Muscle layer of duodenum (tissue), 2 donors: ENCODE measurements at regions not wholly inside any gene's neighbourhood (a gene's known extent, or its start where the extent isn't known, plus 50 kb on each side); places are given as distances from the start of the nearest gene placed in this dataset.

ENCODE experiments used
- H3K27ac ChIP-seq: one replicate; pipeline ENCODE4 v1.7.0; 2013; ENCODE audit warnings: mild to moderate bottlenecking, low read length
- H3K27me3 ChIP-seq: one replicate; pipeline ENCODE4 v1.7.0; 2013; ENCODE audit warnings: low read depth, mild to moderate bottlenecking, control low read depth, low read length
- H3K36me3 ChIP-seq, 2 donors: one replicate each; pipeline ENCODE4 v1.7.0; 2013; ENCODE audit warnings: low read length in 2 of 2, control low read depth in 1 of 2, mild to moderate bottlenecking in 1 of 2; ENCODE audit not compliant: insufficient read depth in 2 of 2, control insufficient read depth in 1 of 2
- H3K4me1 ChIP-seq, 2 donors: one replicate each; pipeline ENCODE4 v1.7.0; 2013; ENCODE audit warnings: low read length in 2 of 2, mild to moderate bottlenecking in 2 of 2, control low read depth in 1 of 2, moderate library complexity in 1 of 2; ENCODE audit not compliant: insufficient read depth in 2 of 2, control insufficient read depth in 1 of 2
- H3K4me3 ChIP-seq, 2 donors: one replicate each; pipeline ENCODE4 v1.7.0; 2013; ENCODE audit warnings: low read length in 2 of 2, low read depth in 1 of 2, mild to moderate bottlenecking in 1 of 2
- H3K9me3 ChIP-seq, 2 donors: one replicate each; pipeline ENCODE4 v1.7.0; 2013; ENCODE audit warnings: low read length in 2 of 2, control low read depth in 1 of 2, mild to moderate bottlenecking in 1 of 2; ENCODE audit not compliant: control insufficient read depth in 1 of 2
- donor health status: healthy.

DNA sequence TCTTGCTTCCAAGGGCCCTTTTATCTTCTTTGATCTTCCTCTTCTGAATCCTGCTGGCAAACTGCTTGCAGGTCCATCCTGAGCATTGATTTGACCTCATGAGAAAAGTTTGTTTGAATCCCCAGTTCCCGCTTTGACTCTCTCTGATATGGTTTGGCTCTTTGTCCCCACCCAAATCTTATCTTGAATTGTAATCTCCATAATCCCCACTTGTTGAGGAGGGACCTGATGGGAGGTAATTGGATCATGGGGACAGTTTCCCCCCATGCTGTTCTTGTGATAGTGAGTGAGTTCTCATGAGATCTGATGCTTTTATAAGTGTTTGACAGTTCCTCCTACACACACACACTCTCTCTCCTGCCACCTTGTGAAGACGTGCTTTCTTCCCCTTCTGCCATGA lies 126.6 kb upstream of the ARHGAP20 start:
- no peaks in the 10 kb centered on the region for H3K27me3 ChIP-seq
- no peak overlapping the region for H3K27ac ChIP-seq
- no peaks in the 10 kb centered on the region for H3K4me1 ChIP-seq
- H3K4me3 ChIP-seq = no peak overlapping the region
- no peaks in the 10 kb centered on the region for H3K36me3 ChIP-seq
- no peaks in the 10 kb centered on the region for H3K9me3 ChIP-seq

GRCh38 chr11:110837603-110838002 lies 125.4 kb upstream of the ARHGAP20 start:
- no peak overlapping the region for H3K4me3 ChIP-seq
- H3K27ac ChIP-seq = no peak overlapping the region
- no peaks in the 10 kb centered on the region for H3K4me1 ChIP-seq
- no peaks in the 10 kb centered on the region for H3K36me3 ChIP-seq
- H3K27me3 ChIP-seq = no peaks in the 10 kb centered on the region
- H3K9me3 ChIP-seq = no peaks in the 10 kb centered on the region

DNA sequence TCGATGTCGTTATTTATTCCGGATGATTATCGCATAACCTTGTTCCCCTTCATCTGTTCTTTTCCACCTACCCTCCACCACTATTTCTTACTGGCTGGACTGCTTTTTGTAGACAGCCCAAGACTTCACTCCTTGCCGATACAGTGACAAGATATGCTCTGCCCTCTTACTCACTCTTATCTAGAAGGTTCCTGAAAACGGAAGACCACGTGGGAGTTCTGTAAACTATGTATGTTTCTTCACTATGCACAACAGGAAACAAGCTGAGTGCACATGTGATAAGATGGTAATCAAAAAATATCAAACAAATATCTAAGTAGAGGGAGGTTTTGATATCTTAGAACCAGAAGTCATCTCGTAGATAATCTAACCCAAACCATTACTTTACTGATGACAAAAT lies 122.9 kb upstream of the ARHGAP20 start:
- H3K27ac ChIP-seq = no peak overlapping the region
- H3K4me1 ChIP-seq = no peaks in the 10 kb centered on the region

GRCh38 chr11:110833033-110833484 lies 120.8 kb upstream of the ARHGAP20 start:
- H3K36me3 ChIP-seq = no peaks in the 10 kb centered on the region
- no peak overlapping the region for H3K4me3 ChIP-seq
- no peaks in the 10 kb centered on the region for H3K4me1 ChIP-seq
- no peaks in the 10 kb centered on the region for H3K9me3 ChIP-seq
- no peak overlapping the region for H3K27ac ChIP-seq
- no peaks in the 10 kb centered on the region for H3K27me3 ChIP-seq

More for the DNA sequence above, 122.9 kb upstream of the ARHGAP20 start:
- Histone ChIP-seq H3K36me3 (no peaks in the 10 kb centered on the region), H3K9me3 (no peaks in the 10 kb centered on the region), H3K27me3 (no peaks in the 10 kb centered on the region), H3K4me3 (no peak overlapping the region)

- Histone ChIP-seq H3K36me3 (no peaks in the 10 kb centered on the region), H3K27ac (no peak overlapping the region), H3K4me3 (no peak overlapping the region)
Measured at GRCh38 chr11:110832539-110832938, 120.3 kb upstream of the ARHGAP20 start.

GRCh38 chr11:110832080-110832479 lies 119.8 kb upstream of the ARHGAP20 start:
- no peaks in the 10 kb centered on the region for H3K27me3 ChIP-seq
- H3K36me3 ChIP-seq = no peaks in the 10 kb centered on the region
- H3K4me1 ChIP-seq = no peaks in the 10 kb centered on the region
- no peak overlapping the region for H3K27ac ChIP-seq
- H3K4me3 ChIP-seq = no peak overlapping the region
- no peaks in the 10 kb centered on the region for H3K9me3 ChIP-seq

More at GRCh38 chr11:110832539-110832938, 120.3 kb upstream of the ARHGAP20 start:
- Histone ChIP-seq H3K9me3 (no peaks in the 10 kb centered on the region), H3K27me3 (no peaks in the 10 kb centered on the region), H3K4me1 (no peaks in the 10 kb centered on the region)

DNA sequence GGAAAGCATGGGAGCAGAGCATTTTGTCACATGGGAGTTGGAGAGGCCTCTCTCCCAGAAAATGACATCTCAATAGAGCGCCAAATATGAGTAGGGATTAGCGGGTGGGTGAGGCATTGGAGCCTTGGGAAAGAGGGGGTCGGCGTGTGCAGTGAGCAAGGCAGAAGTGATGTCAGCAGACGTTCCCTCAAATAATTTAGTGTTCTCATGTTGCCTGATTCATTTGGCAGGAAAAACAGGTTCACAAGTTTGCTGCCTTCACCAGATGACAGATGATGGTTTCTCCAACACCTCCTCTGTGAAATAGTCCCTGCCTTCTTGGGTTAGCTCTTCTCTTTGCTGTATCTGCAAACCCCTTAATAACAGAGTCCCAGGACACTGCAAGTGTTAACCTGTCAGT lies 118.5 kb upstream of the ARHGAP20 start:
- Histone ChIP-seq H3K27ac (no peak overlapping the region), H3K9me3 (no peaks in the 10 kb centered on the region), H3K27me3 (no peaks in the 10 kb centered on the region), H3K36me3 (no peaks in the 10 kb centered on the region), H3K4me1 (no peaks in the 10 kb centered on the region), H3K4me3 (no peak overlapping the region)

DNA sequence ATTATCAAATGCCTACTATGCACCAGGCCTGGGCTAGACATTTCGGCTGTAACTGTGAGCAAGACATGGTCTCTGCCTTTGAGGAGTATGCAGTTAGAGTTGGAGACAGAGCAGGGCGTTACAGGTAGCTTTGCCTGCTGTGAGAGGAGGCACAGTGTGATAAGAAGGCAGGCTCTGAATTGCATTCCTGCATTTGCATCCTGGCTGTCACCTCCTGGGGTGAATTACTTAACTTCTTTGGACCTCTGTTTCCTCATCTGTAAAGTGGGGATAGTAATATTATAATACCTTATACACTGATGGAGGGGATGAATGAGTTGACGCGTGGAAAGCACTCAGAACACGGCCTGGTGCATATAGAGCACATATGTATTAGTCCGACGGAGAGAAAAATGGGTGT lies 118.1 kb upstream of the ARHGAP20 start:
- Histone ChIP-seq H3K4me3 (no peak overlapping the region), H3K4me1 (no peaks in the 10 kb centered on the region), H3K27me3 (no peaks in the 10 kb centered on the region), H3K27ac (no peak overlapping the region), H3K9me3 (no peaks in the 10 kb centered on the region), H3K36me3 (no peaks in the 10 kb centered on the region)

DNA sequence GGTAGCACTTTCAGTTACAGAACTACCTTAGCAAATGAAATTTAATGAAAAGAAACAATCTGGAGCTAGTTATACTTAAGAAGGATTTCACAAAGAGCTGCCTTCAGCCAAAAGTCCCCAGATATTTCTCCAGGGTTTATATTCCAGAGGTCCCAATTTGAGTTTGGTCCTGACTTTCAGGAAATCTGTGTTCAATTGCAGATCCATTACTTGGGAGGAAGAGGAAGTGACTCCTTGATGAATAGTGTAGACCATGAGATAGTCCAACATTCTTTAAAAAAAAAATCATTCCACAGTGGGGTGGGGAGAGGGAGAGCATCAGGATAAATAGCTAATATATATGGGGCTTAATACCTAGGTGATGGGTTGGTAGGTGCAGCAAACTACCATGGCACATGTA lies 117.6 kb upstream of the ARHGAP20 start:
- Histone ChIP-seq H3K36me3 (no peaks in the 10 kb centered on the region), H3K4me3 (no peak overlapping the region), H3K27ac (no peak overlapping the region), H3K4me1 (no peaks in the 10 kb centered on the region), H3K9me3 (no peaks in the 10 kb centered on the region), H3K27me3 (no peaks in the 10 kb centered on the region)

GRCh38 chr11:110828086-110828485 lies 115.8 kb upstream of the ARHGAP20 start:
- no peaks in the 10 kb centered on the region for H3K9me3 ChIP-seq
- no peaks in the 10 kb centered on the region for H3K36me3 ChIP-seq
- H3K4me1 ChIP-seq = no peaks in the 10 kb centered on the region
- H3K4me3 ChIP-seq = no peak overlapping the region
- H3K27me3 ChIP-seq = no peaks in the 10 kb centered on the region
- H3K27ac ChIP-seq = no peak overlapping the region

- H3K27me3 ChIP-seq = no peaks in the 10 kb centered on the region
- H3K36me3 ChIP-seq = no peaks in the 10 kb centered on the region
- H3K9me3 ChIP-seq = no peaks in the 10 kb centered on the region
- no peaks in the 10 kb centered on the region for H3K4me1 ChIP-seq
- no peak overlapping the region for H3K27ac ChIP-seq
- no peak overlapping the region for H3K4me3 ChIP-seq
Measured at GRCh38 chr11:110827276-110827675, 115.0 kb upstream of the ARHGAP20 start.

- Histone ChIP-seq H3K9me3 (no peaks in the 10 kb centered on the region), H3K27me3 (no peaks in the 10 kb centered on the region), H3K27ac (no peak overlapping the region), H3K36me3 (no peaks in the 10 kb centered on the region), H3K4me3 (no peak overlapping the region), H3K4me1 (no peaks in the 10 kb centered on the region)
Measured at GRCh38 chr11:110824912-110825620, 112.8 kb upstream of the ARHGAP20 start.
